ENCODE measurements at regions not wholly inside any gene's neighbourhood (a gene's known extent, or its start where the extent isn't known, plus 50 kb on each side); places are given as distances from the start of the nearest gene placed in this dataset. TPM values are rescaled to one million over a fixed set of nuclear protein-coding genes. Genes with fewer than 3 reads are reported as not detected.

- no peak for DNase-seq
These were observed 68.7 kb upstream of the MAP1LC3B2 start for GRCh38 chr12:116490471-116490870.

- DNase-seq: no peak
These were observed 66.4 kb upstream of the MAP1LC3B2 start for GRCh38 chr12:116492703-116493324.

- no peak for DNase-seq
These were observed 63.9 kb upstream of the MAP1LC3B2 start for GRCh38 chr12:116495260-116495659.

GRCh38 chr12:116497051-116497591 is 62.1 kb upstream of the MAP1LC3B2 start:
- DNase-seq: no peak

- no peak for DNase-seq
These were observed 60.7 kb upstream of the MAP1LC3B2 start for GRCh38 chr12:116498471-116498870.

- no peak for DNase-seq
These were observed 56.9 kb upstream of the MAP1LC3B2 start for GRCh38 chr12:116502141-116502725.

- peak; percentile 57 for DNase-seq
These were observed 56.1 kb upstream of the MAP1LC3B2 start for GRCh38 chr12:116502989-116503496.

GRCh38 chr12:116504438-116504837 is 54.7 kb upstream of the MAP1LC3B2 start:
- DNase-seq: no peak

GRCh38 chr12:116506697-116507064 is 52.5 kb upstream of the MAP1LC3B2 start:
- no peak for DNase-seq

- peak; percentile 37 for DNase-seq
These were observed 50.7 kb upstream of the MAP1LC3B2 start for GRCh38 chr12:116508145-116509121.

Small RNA genes lying in the stretch of these regions (small RNA-seq; reads per million reads assigned to genes)
- not detected for gene MIR4472-2 (ENCODE audit: low replicate concordance)
